ENCODE measurements at regions not wholly inside any gene's neighbourhood (a gene's known extent, or its start where the extent isn't known, plus 50 kb on each side); places are given as distances from the start of the nearest gene placed in this dataset.

- Histone ChIP-seq H3K27me3 (ENCODE audit: insufficient read depth, low read length) (0 out of 2 replicates have a peak, but pooled peaks cover 3% of the 10 kb centered on the region), H3K27ac (ENCODE audit: low read depth, low read length, poor library complexity, severe bottlenecking) (no peak overlapping the region), H3K36me3 (ENCODE audit: insufficient read depth, low read length) (no peaks in the 10 kb centered on the region; the same call in 1 of the 2 replicates), H3K4me1 (ENCODE audit: insufficient read depth, low read length, severe bottlenecking) (peaks cover 7% of the 10 kb centered on the region), H3K4me2 (ENCODE audit: low read length) (no peak overlapping the region), H4K20me1 (ENCODE audit: insufficient read depth, low read length) (no peaks in the 10 kb centered on the region), H3K9me2 (ENCODE audit: low read depth, low read length) (no peaks in the 10 kb centered on the region), H2AFZ (ENCODE audit: low read length) (no peak overlapping the region), H3F3A (ENCODE audit: insufficient read depth, low read length) (no peaks in the 10 kb centered on the region), H3K9me3 (ENCODE audit: low read length) (peaks cover 6% of the 10 kb centered on the region; the same call in 1 of the 2 replicates), H3K79me2 (ENCODE audit: insufficient read depth, low read length) (no peaks in the 10 kb centered on the region), H3K4me3 (ENCODE audit: low read depth, low read length, poor library complexity, severe bottlenecking) (no peak overlapping the region), H3K9ac (ENCODE audit: low read length) (no peak overlapping the region)
- TF ChIP-seq EZH2 (IDR thresholded peaks at IDR 0.05; ENCODE audit: borderline replicate concordance, low read length), result no peak
- no peak for TF ChIP-seq CTCF (IDR thresholded peaks at IDR 0.05; ENCODE audit: low read length)
Observed at GRCh38 chr1:234683861-234684632, 74.1 kb upstream of the IRF2BP2 start.

DNA sequence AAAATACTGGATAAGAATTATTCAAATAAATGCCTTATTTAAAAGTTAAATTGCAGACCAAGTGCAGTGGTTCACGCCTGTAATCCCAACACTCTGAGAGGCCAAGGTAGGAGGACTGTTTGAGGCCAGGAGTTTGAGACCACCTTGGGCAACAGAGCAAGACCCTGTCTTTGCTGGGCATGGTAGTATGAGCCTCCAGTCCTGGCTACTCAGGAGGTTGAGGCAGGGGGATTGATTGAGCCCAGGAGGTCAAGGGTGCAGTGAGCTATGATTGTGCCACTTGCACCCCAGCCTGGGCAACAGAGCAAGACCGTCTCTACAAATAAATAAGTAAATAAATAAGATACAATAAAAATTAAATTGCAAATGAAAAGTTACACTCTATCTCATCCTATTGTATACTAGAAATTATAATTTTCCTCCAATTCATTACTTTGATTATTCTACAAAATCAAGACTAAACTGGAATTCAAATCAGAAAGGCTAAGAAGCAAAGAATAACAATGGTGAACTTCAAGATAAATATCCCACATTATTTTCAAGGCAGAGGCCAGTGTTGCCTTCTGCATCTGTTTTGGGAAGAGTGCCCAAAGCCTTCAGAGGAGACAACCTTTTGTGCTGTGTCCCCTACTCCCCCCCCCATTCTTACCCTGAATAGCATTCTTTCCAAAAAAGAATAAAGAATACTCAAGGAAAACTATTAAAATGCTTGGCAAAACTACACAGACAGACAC is 73.3 kb upstream of the IRF2BP2 start:
- peaks cover 6% of the 10 kb centered on the region; the same call in 1 of the 2 replicates for H3K9me3 ChIP-seq (ENCODE audit: low read length)
- H3K4me1 ChIP-seq (ENCODE audit: insufficient read depth, low read length, severe bottlenecking), result peaks cover 7% of the 10 kb centered on the region
- H3K27me3 ChIP-seq (ENCODE audit: insufficient read depth, low read length), result 0 out of 2 replicates have a peak, but pooled peaks cover 3% of the 10 kb centered on the region
- no peak overlapping the region for H3K4me3 ChIP-seq (ENCODE audit: low read depth, low read length, poor library complexity, severe bottlenecking)
- TF ChIP-seq EZH2 (IDR thresholded peaks at IDR 0.05; ENCODE audit: borderline replicate concordance, low read length) (no peak), CTCF (IDR thresholded peaks at IDR 0.05; ENCODE audit: low read length) (no peak)
- H3F3A ChIP-seq (ENCODE audit: insufficient read depth, low read length), result no peaks in the 10 kb centered on the region
- H3K4me2 ChIP-seq (ENCODE audit: low read length), result no peak overlapping the region
- H3K27ac ChIP-seq (ENCODE audit: low read depth, low read length, poor library complexity, severe bottlenecking), result no peak overlapping the region
- H2AFZ ChIP-seq (ENCODE audit: low read length), result no peak overlapping the region
- no peak overlapping the region for H3K9ac ChIP-seq (ENCODE audit: low read length)
- no peaks in the 10 kb centered on the region for H3K9me2 ChIP-seq (ENCODE audit: low read depth, low read length)
- H4K20me1 ChIP-seq (ENCODE audit: insufficient read depth, low read length), result no peaks in the 10 kb centered on the region
- H3K79me2 ChIP-seq (ENCODE audit: insufficient read depth, low read length), result no peaks in the 10 kb centered on the region
- H3K36me3 ChIP-seq (ENCODE audit: insufficient read depth, low read length), result no peaks in the 10 kb centered on the region; the same call in 1 of the 2 replicates

DNA sequence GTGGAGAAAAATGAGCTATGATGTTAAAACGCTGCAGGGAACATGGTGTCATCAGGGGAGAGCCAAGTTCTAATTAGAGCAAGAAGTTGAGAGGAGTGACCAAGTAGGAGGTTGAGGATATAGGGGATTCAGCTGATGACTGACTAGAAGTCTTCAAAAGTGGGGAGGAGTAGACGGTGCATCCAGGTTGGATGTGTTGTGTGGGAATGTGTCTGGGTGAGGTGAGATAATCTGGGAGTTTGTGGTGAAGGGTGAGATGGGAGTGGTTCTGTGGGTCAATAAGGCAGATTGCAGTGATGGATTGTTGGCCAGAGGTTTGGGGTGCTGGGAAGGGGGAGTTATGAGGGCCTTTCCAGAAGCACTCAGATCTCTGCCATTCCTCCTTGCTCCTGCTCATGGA is 72.0 kb upstream of the IRF2BP2 start:
- Histone ChIP-seq H3K4me3 (ENCODE audit: low read depth, low read length, poor library complexity, severe bottlenecking) (no peak overlapping the region), H3K9me2 (ENCODE audit: low read depth, low read length) (no peaks in the 10 kb centered on the region), H3F3A (ENCODE audit: insufficient read depth, low read length) (no peaks in the 10 kb centered on the region), H3K27ac (ENCODE audit: low read depth, low read length, poor library complexity, severe bottlenecking) (no peak overlapping the region), H3K27me3 (ENCODE audit: insufficient read depth, low read length) (0 out of 2 replicates have a peak, but pooled peaks cover 3% of the 10 kb centered on the region), H3K36me3 (ENCODE audit: insufficient read depth, low read length) (no peaks in the 10 kb centered on the region; the same call in 1 of the 2 replicates), H4K20me1 (ENCODE audit: insufficient read depth, low read length) (no peaks in the 10 kb centered on the region), H3K9me3 (ENCODE audit: low read length) (peaks cover 6% of the 10 kb centered on the region; the same call in 1 of the 2 replicates), H3K4me1 (ENCODE audit: insufficient read depth, low read length, severe bottlenecking) (peaks cover 7% of the 10 kb centered on the region), H3K4me2 (ENCODE audit: low read length) (no peak overlapping the region), H3K79me2 (ENCODE audit: insufficient read depth, low read length) (no peaks in the 10 kb centered on the region), H2AFZ (ENCODE audit: low read length) (no peak overlapping the region), H3K9ac (ENCODE audit: low read length) (no peak overlapping the region)
- TF ChIP-seq EZH2 (IDR thresholded peaks at IDR 0.05; ENCODE audit: borderline replicate concordance, low read length), result no peak
- TF ChIP-seq CTCF (IDR thresholded peaks at IDR 0.05; ENCODE audit: low read length), result no peak
